Esophagus muscularis mucosa (tissue), 4 donors: ENCODE measurements at regions not wholly inside any gene's neighbourhood (a gene's known extent, or its start where the extent isn't known, plus 50 kb on each side); places are given as distances from the start of the nearest gene placed in this dataset.

ENCODE experiments used
- DNase-seq: peaks from one replicate; pipeline ENCODE4 v3.0.0-alpha.2; 2017; ENCODE audit errors: extremely low spot score
- H3K27ac ChIP-seq, 4 donors: fragments of 200-600 bp; sonication (generic); replicated peaks in 1 of 4; 1 replicate in 3 of 4; 2 replicates in 1 of 4; pipeline ENCODE4 v1.5.1; 2016 to 2019; ENCODE audit warnings: mild to moderate bottlenecking in 1 of 4
- H3K27me3 ChIP-seq, 4 donors: fragments of 200-600 bp; sonication (generic); one replicate each; pipeline versions ENCODE4 v1.5.1 to v1.6.0; 2016 to 2019
- H3K36me3 ChIP-seq, 4 donors: fragments of 200-600 bp; sonication (generic); one replicate each; pipeline ENCODE4 v1.5.1; 2016 to 2019
- H3K4me1 ChIP-seq, 4 donors: fragments of 200-600 bp; sonication (generic); one replicate each; pipeline ENCODE4 v1.5.1; 2016 to 2019
- H3K4me3 ChIP-seq, 4 donors: fragments of 200-600 bp; sonication (generic); 1 replicate in 2 of 4; 2 replicates in 2 of 4; pipeline ENCODE4 v1.5.1; 2016 to 2019; ENCODE audit warnings: mild to moderate bottlenecking in 4 of 4, moderate library complexity in 1 of 4
- H3K9me3 ChIP-seq, 4 donors: fragments of 200-600 bp; sonication (generic); 1 replicate in 3 of 4; 2 replicates in 1 of 4; pipeline ENCODE4 v1.5.1; 2016 to 2019
- EP300 ChIP-seq: sonication (generic); formaldehyde crosslinking; IDR thresholded peaks from one replicate; pipeline ENCODE4 v1.6.1; 2017; ENCODE audit warnings: antibody characterized with exemption
- POLR2A ChIP-seq: fragments of 450-650 bp; IDR thresholded peaks from one replicate; pipeline ENCODE4 v1.6.1; 2017; ENCODE audit warnings: antibody characterized with exemption, moderate library complexity, mild to moderate bottlenecking, low read depth
- POLR2AphosphoS5 ChIP-seq, 2 donors: sonication (generic); formaldehyde crosslinking; IDR thresholded peaks; one replicate each; pipeline ENCODE4 v1.6.1; 2017; ENCODE audit warnings: antibody characterized with exemption in 2 of 2
- WGBS: methylation state at CpG from one replicate; pipeline ENCODE4 v1.1.5; 2018; 5-methylcytosine and 5-hydroxymethylcytosine counted together
- intact Hi-C: fragments of 100-400 bp; cut with DNase I; formaldehyde crosslinking; loops from one replicate; pipeline ENCODE4 v1.15.1; 2023
- TF ChIP-seq, protein P1 (sequence below), 3 experiments: fragments of 200-600 bp in 2 of 3; fragments of 450-650 bp in 1 of 3; sonication (generic) in 2 of 3; IDR thresholded peaks; one replicate each; pipeline ENCODE4 v1.5.1; 2017 to 2019; ENCODE audit warnings: antibody characterized with exemption in 3 of 3, mild to moderate bottlenecking in 2 of 3, moderate library complexity in 1 of 3

DNA sequence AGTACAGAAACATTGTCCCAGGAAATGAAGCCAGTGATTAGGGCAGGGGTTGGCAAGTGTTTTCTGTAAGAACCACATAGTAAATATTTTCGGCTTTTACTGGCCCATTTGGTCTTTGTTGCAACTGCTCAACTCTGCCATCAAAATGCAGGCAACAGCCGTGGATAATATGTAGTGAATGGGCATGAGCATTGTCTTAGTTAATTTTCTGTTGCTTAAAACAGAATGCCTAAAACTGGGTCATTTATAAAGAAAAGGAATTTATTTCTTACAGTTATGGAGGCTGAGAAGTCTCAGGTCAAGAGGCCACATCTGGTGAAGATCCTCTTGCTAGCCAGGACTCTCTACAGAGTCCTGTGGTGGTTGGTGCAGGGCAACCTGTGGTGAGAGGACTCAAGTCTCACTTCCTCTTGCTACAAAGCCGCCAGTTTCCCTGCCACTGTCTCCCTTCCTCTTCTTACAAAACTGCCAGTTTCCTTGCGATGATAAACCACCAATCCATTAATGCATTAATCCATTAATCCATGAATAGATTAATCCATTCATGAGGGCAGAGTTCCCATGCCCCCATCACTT is 166.4 kb downstream of the PSMG1 start:
- intact Hi-C loops: no loop called here
- TF ChIP-seq POLR2AphosphoS5 (IDR thresholded peaks at IDR 0.05) (no peak), EP300 (no peak), POLR2A (no peak)
- TF ChIP-seq, protein P1, sequence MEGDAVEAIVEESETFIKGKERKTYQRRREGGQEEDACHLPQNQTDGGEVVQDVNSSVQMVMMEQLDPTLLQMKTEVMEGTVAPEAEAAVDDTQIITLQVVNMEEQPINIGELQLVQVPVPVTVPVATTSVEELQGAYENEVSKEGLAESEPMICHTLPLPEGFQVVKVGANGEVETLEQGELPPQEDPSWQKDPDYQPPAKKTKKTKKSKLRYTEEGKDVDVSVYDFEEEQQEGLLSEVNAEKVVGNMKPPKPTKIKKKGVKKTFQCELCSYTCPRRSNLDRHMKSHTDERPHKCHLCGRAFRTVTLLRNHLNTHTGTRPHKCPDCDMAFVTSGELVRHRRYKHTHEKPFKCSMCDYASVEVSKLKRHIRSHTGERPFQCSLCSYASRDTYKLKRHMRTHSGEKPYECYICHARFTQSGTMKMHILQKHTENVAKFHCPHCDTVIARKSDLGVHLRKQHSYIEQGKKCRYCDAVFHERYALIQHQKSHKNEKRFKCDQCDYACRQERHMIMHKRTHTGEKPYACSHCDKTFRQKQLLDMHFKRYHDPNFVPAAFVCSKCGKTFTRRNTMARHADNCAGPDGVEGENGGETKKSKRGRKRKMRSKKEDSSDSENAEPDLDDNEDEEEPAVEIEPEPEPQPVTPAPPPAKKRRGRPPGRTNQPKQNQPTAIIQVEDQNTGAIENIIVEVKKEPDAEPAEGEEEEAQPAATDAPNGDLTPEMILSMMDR (IDR thresholded peaks at IDR 0.05): no peak
- no peak for DNase-seq
- Histone ChIP-seq H3K27ac (no peak overlapping the region), H3K4me3 (no peak overlapping the region), H3K27me3 (no peaks in the 10 kb centered on the region), H3K4me1 (peaks cover 13 to 14% (median 14%) of the 10 kb centered on the region in 4 donors), H3K9me3 (no peaks in the 10 kb centered on the region), H3K36me3 (no peaks in the 10 kb centered on the region)
- WGBS: 88% methylated on average over 4 of the region's 4 CpGs

DNA sequence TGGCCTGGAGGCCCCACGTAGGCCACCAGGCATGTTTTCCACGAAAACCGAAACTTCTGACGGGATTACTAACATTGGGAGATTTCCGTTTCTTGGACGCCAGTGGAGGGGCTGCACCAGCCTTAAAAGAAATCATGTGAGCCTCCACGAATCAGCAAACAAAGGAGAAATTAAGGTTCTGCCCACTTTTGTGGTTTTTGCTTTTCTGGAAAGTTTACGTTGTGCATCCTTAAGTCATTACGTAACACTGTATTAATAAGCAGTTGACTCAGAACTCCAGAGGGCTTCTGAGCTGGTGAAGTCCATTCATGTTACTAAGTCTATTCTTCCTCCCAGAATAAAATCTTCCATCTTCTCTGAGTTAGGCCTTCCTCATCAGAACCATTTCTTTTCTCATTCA is 168.5 kb downstream of the PSMG1 start:
- intact Hi-C loops: no loop called here
- WGBS: 80% methylated on average over 9 of the region's 9 CpGs
- Histone ChIP-seq H3K36me3 (no peaks in the 10 kb centered on the region), H3K4me1 (peaks cover 0 to 6% (median 6%) of the 10 kb centered on the region in 4 donors), H3K27me3 (no peaks in the 10 kb centered on the region), H3K27ac (no peak overlapping the region), H3K9me3 (no peaks in the 10 kb centered on the region), H3K4me3 (no peak overlapping the region)
- TF ChIP-seq POLR2AphosphoS5 (IDR thresholded peaks at IDR 0.05): no peak
- TF ChIP-seq POLR2A: no peak
- TF ChIP-seq, protein P1 (IDR thresholded peaks at IDR 0.05): no peak
- TF ChIP-seq EP300: no peak
- no peak for DNase-seq

DNA sequence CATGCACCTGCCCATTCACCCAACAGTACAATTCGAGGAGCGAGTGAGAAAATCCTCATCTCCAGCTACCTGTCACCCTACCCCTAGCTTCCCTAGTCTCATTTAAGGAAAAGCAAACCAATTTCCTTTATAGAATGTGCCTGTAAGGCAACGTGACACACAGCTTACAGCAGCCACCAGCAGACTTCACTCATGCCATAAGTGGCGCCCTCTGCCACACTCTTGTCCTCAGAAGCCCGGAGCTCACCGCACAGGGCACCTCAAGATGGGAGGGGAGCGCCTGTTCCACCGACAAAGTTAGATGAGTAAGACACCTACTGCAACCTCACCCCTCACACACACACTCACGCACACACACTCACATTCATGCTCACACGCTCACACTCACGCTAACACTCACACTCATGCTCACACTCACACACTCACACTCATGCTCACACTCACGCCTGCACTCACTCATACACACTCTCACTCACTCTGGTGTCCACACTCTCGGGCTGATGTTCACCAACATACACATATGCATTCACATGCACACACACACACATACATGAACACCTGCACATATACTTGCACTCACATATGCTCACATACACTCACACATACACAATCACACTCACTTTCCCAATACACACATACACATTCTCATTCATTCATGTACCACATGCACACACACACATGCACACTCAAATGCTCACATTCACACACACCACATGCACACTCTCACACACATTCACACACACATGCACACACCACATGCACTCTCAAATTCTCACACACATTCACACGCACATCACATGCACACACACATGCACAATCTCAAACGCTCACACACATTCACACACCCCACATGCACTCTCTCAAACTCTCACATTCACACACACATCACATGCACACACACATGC is 170.7 kb downstream of the PSMG1 start:
- Histone ChIP-seq H3K9me3 (no peaks in the 10 kb centered on the region), H3K27ac (no peak overlapping the region), H3K4me3 (no peak overlapping the region), H3K27me3 (no peaks in the 10 kb centered on the region), H3K4me1 (peaks cover 0 to 9% (median 7%) of the 10 kb centered on the region in 4 donors), H3K36me3 (no peaks in the 10 kb centered on the region)
- intact Hi-C loops: no loop called here
- WGBS: 88% methylated on average over 14 of the region's 15 CpGs
- TF ChIP-seq POLR2A (no peak), POLR2AphosphoS5 (IDR thresholded peaks at IDR 0.05) (no peak), EP300 (no peak)
- TF ChIP-seq, protein P1 (IDR thresholded peaks at IDR 0.05): no peak
- no peak for DNase-seq

DNA sequence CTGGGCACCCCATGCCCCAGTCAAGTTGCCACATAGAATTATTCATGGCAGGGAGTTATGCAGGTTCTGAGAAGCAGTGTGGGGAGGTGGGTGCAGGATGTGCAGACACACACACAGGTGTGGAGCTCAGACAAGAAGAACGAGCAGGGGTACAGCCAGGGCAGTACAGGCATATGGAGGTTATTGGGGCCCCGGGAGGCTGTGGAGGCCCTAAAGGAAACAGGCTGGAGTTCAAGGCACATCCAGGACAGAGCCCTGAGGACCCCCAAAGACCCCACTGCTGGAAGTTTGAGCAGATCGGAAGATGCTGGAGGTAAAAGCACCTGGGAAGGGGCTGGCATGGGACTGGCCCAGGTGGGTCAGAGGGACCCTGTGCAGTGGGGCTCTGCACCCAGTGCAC is 171.3 kb downstream of the PSMG1 start:
- WGBS: 100% methylated on average over 2 of the region's 3 CpGs
- intact Hi-C loops: no loop called here
- H3K36me3 ChIP-seq: no peaks in the 10 kb centered on the region
- H3K4me3 ChIP-seq: no peak overlapping the region
- TF ChIP-seq EP300 (no peak), POLR2A (no peak), POLR2AphosphoS5 (IDR thresholded peaks at IDR 0.05) (no peak)
- TF ChIP-seq, protein P1 (IDR thresholded peaks at IDR 0.05): no peak
- H3K9me3 ChIP-seq: no peaks in the 10 kb centered on the region
- H3K27ac ChIP-seq: no peak overlapping the region
- DNase-seq: no peak
- no peaks in the 10 kb centered on the region for H3K27me3 ChIP-seq
- peaks cover 0 to 14% (median 9%) of the 10 kb centered on the region in 4 donors for H3K4me1 ChIP-seq
